ENCODE measurements at regions not wholly inside any gene's neighbourhood (a gene's known extent, or its start where the extent isn't known, plus 50 kb on each side); places are given as distances from the start of the nearest gene placed in this dataset.

- no peak for DNase-seq (ENCODE audit: low spot score in 2 of 2)
Measured at GRCh38 chr2:12318427-12319057, 398.2 kb upstream of the TRIB2 start.

GRCh38 chr2:12320027-12320734 lies 396.6 kb upstream of the TRIB2 start:
- DNase-seq (ENCODE audit: low spot score in 2 of 2), result no peak
- FAIRE-seq, result no peak

More at GRCh38 chr2:12318427-12319057, 398.2 kb upstream of the TRIB2 start:
- FAIRE-seq, result no peak

GRCh38 chr2:12320991-12321641 lies 395.6 kb upstream of the TRIB2 start:
- no peak for DNase-seq (ENCODE audit: low spot score in 2 of 2)
- FAIRE-seq, result no peak

- DNase-seq (ENCODE audit: low spot score in 2 of 2) (no peak), FAIRE-seq (no peak)
Measured at GRCh38 chr2:12321886-12322285, 394.9 kb upstream of the TRIB2 start.

GRCh38 chr2:12325806-12326205 lies 390.9 kb upstream of the TRIB2 start:
- DNase-seq (ENCODE audit: low spot score in 2 of 2) (no peak), FAIRE-seq (no peak)

- FAIRE-seq (no peak), DNase-seq (ENCODE audit: low spot score in 2 of 2) (no peak)
Measured at GRCh38 chr2:12326449-12327190, 390.1 kb upstream of the TRIB2 start.

- FAIRE-seq (no peak), DNase-seq (ENCODE audit: low spot score in 2 of 2) (no peak)
Measured at GRCh38 chr2:12330916-12331315, 385.8 kb upstream of the TRIB2 start.

- FAIRE-seq (no peak), DNase-seq (ENCODE audit: low spot score in 2 of 2) (no peak)
Measured at GRCh38 chr2:12331698-12332097, 385.0 kb upstream of the TRIB2 start.

- DNase-seq (ENCODE audit: low spot score in 2 of 2), result no peak
- no peak for FAIRE-seq
Measured at GRCh38 chr2:12333293-12333692, 383.4 kb upstream of the TRIB2 start.

GRCh38 chr2:12334412-12334966 lies 382.2 kb upstream of the TRIB2 start:
- FAIRE-seq (no peak), DNase-seq (ENCODE audit: low spot score in 2 of 2) (no peak)

- DNase-seq (ENCODE audit: low spot score in 2 of 2) (no peak), FAIRE-seq (no peak)
Measured at GRCh38 chr2:12335131-12335530, 381.6 kb upstream of the TRIB2 start.

- FAIRE-seq, result no peak
- no peak for DNase-seq (ENCODE audit: low spot score in 2 of 2)
Measured at GRCh38 chr2:12335995-12336394, 380.7 kb upstream of the TRIB2 start.

GRCh38 chr2:12338946-12339697 lies 377.6 kb upstream of the TRIB2 start:
- no peak for FAIRE-seq
- no peak for DNase-seq (ENCODE audit: low spot score in 2 of 2)

- no peak for DNase-seq (ENCODE audit: low spot score in 2 of 2)
Measured at GRCh38 chr2:12340164-12340563, 376.6 kb upstream of the TRIB2 start.

GRCh38 chr2:12341215-12341614 lies 375.5 kb upstream of the TRIB2 start:
- FAIRE-seq, result no peak
- DNase-seq (ENCODE audit: low spot score in 2 of 2), result no peak

More at GRCh38 chr2:12340164-12340563, 376.6 kb upstream of the TRIB2 start:
- no peak for FAIRE-seq

GRCh38 chr2:12341920-12342319 lies 374.8 kb upstream of the TRIB2 start:
- no peak for FAIRE-seq
- DNase-seq (ENCODE audit: low spot score in 2 of 2), result no peak

GRCh38 chr2:12343141-12343540 lies 373.6 kb upstream of the TRIB2 start:
- no peak for DNase-seq (ENCODE audit: low spot score in 2 of 2)

GRCh38 chr2:12347066-12347493 lies 369.7 kb upstream of the TRIB2 start:
- DNase-seq (ENCODE audit: low spot score in 2 of 2) (no peak), FAIRE-seq (no peak)

More at GRCh38 chr2:12343141-12343540, 373.6 kb upstream of the TRIB2 start:
- no peak for FAIRE-seq

- no peak for FAIRE-seq
- no peak for DNase-seq (ENCODE audit: low spot score in 2 of 2)
Measured at GRCh38 chr2:12348216-12348615, 368.5 kb upstream of the TRIB2 start.

GRCh38 chr2:12350821-12351220 lies 365.9 kb upstream of the TRIB2 start:
- FAIRE-seq, result no peak
- DNase-seq (ENCODE audit: low spot score in 2 of 2), result no peak

Data from frontal cortex (tissue), 3 donors.